ENCODE measurements at regions not wholly inside any gene's neighbourhood (a gene's known extent, or its start where the extent isn't known, plus 50 kb on each side); places are given as distances from the start of the nearest gene placed in this dataset.

DNA sequence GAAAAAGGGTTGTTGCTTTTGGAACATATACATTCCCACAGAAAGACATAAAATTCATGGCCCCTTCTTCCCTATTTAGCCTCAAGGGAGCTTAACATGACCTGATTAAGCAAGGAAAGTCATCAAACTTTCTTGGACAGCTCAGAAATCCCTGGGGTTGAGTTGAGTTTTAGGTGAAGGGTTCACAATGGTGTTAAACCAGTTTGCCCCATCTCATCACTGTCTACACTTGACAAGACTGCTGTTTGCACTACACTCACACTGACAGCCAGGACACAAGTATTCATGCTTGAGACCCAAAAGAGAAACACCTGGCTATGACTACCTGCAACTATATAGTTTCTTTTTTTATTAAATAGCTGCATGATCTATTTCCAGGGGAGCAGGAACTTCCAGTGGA is 209.8 kb upstream of the TMEM45B start:
- H3K4me3 ChIP-seq: no peak overlapping the region
- H3K27ac ChIP-seq: no peak overlapping the region
- TF ChIP-seq POLR2A (IDR thresholded peaks at IDR 0.05): no peak
- TF ChIP-seq POLR2AphosphoS5 (IDR thresholded peaks at IDR 0.05): no peak
- TF ChIP-seq, protein P1, sequence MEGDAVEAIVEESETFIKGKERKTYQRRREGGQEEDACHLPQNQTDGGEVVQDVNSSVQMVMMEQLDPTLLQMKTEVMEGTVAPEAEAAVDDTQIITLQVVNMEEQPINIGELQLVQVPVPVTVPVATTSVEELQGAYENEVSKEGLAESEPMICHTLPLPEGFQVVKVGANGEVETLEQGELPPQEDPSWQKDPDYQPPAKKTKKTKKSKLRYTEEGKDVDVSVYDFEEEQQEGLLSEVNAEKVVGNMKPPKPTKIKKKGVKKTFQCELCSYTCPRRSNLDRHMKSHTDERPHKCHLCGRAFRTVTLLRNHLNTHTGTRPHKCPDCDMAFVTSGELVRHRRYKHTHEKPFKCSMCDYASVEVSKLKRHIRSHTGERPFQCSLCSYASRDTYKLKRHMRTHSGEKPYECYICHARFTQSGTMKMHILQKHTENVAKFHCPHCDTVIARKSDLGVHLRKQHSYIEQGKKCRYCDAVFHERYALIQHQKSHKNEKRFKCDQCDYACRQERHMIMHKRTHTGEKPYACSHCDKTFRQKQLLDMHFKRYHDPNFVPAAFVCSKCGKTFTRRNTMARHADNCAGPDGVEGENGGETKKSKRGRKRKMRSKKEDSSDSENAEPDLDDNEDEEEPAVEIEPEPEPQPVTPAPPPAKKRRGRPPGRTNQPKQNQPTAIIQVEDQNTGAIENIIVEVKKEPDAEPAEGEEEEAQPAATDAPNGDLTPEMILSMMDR (IDR thresholded peaks at IDR 0.05 in 8 of 11, conservative IDR thresholded peaks at IDR 0.05 in 3 of 11): no peak
- H3K9me3 ChIP-seq: no peaks in the 10 kb centered on the region
- no peaks in the 10 kb centered on the region for H3K27me3 ChIP-seq (replicated peaks in 1 of 7)
- no peaks in the 10 kb centered on the region for H3K4me1 ChIP-seq
- intact Hi-C loops (cut with DNase I; ENCODE audit: low total_unique reads): no loop called here
- no peaks in the 10 kb centered on the region for H3K36me3 ChIP-seq
- DNase-seq: no peak

DNA sequence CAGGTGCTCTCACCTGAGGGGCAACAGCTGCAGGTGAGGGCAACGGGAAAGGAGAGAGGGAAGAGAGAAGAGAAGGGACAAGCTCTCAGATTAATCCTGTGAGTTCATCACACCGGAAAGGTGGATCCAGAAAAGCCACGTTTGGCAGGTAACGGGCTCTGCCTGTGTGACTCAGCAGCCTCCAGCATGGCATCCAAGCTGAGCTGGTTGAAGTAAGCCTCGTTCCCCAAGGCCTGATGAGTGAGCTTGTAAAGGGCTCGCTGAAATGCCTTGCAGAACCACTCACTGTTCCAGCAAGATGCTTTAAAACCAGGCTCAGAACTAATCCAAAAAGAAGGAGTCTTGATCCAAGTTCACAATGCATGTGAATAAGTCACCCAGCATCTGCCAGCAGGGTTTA is 206.9 kb upstream of the TMEM45B start:
- H3K27me3 ChIP-seq (replicated peaks in 1 of 7): peaks cover 0 to under 1% (median 0%) of the 10 kb centered on the region in 7 donors
- no peaks in the 10 kb centered on the region for H3K9me3 ChIP-seq
- WGBS, 5 donors: 56 to 74% (median 68%) methylated on average over 6 of the region's 6 CpGs
- H3K4me1 ChIP-seq: no peaks in the 10 kb centered on the region
- no peak overlapping the region for H3K4me3 ChIP-seq
- intact Hi-C loops (cut with DNase I; ENCODE audit: low total_unique reads): no loop called here
- no peak for DNase-seq
- TF ChIP-seq POLR2AphosphoS5 (IDR thresholded peaks at IDR 0.05) (no peak), POLR2A (IDR thresholded peaks at IDR 0.05) (no peak)
- TF ChIP-seq, protein P1 (IDR thresholded peaks at IDR 0.05 in 8 of 11, conservative IDR thresholded peaks at IDR 0.05 in 3 of 11): no peak
- H3K36me3 ChIP-seq: no peaks in the 10 kb centered on the region
- H3K27ac ChIP-seq: no peak overlapping the region

DNA sequence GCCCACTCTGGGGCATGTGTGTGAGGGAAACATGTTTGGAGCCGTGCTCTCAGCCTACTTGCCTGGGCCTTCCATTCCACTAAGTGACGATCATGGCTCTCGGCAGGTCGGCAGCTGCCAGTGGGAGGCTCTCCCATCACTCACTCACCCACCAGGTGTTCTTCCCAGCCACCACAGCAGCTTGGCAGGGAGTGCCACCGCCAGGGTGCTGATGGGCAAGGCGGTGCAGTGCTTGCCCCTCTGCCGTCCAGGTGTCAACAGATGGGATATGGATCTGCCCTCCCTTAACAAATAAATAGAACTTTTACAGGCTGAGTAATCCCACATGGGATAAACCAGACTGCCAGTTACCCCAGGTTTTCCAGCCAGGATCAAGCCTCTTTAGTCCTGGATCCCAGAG is 205.5 kb upstream of the TMEM45B start:
- Histone ChIP-seq H3K4me1 (no peaks in the 10 kb centered on the region), H3K4me3 (no peak overlapping the region), H3K36me3 (no peaks in the 10 kb centered on the region), H3K27ac (no peak overlapping the region), H3K9me3 (no peaks in the 10 kb centered on the region), H3K27me3 (replicated peaks in 1 of 7) (peaks cover 0 to 13% (median 0%) of the 10 kb centered on the region in 7 donors)
- 83 to 91% (median 84%) methylated on average over 7 of the region's 7 CpGs for WGBS, 5 donors
- no peak for DNase-seq
- intact Hi-C loops (cut with DNase I; ENCODE audit: low total_unique reads): no loop called here
- no peak for TF ChIP-seq POLR2A (IDR thresholded peaks at IDR 0.05)
- no peak for TF ChIP-seq POLR2AphosphoS5 (IDR thresholded peaks at IDR 0.05)
- TF ChIP-seq, protein P1 (IDR thresholded peaks at IDR 0.05 in 8 of 11, conservative IDR thresholded peaks at IDR 0.05 in 3 of 11): no peak

DNA sequence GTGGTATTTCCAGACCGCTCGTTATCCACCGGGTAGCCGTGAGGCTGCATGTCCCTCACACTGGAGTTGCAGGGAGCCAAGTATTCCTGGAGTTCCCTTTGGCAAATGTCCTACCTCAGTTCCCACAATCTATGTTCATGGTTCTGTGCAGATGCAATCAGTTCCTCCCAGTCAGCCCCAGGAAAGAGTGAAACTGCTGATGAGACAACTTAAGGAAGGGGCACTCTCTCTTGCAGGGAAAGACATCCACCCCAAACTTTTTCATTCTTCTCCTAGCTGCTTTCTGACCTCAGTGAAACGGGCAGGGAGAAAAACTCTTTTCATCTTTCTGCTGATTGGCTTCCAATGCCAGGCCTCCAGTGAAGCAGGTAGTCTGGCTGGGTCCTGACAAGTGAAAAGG is 205.1 kb upstream of the TMEM45B start:
- WGBS, 5 donors: 77 to 90% (median 81%) methylated on average over 5 of the region's 5 CpGs
- H3K36me3 ChIP-seq: no peaks in the 10 kb centered on the region

More for the DNA sequence above, 205.1 kb upstream of the TMEM45B start:
- no peak overlapping the region for H3K27ac ChIP-seq
- no peaks in the 10 kb centered on the region for H3K4me1 ChIP-seq
- peaks cover 0 to 15% (median 0%) of the 10 kb centered on the region in 7 donors for H3K27me3 ChIP-seq (replicated peaks in 1 of 7)
- H3K9me3 ChIP-seq: no peaks in the 10 kb centered on the region
- intact Hi-C loops (cut with DNase I; ENCODE audit: low total_unique reads): no loop called here
- no peak for TF ChIP-seq POLR2AphosphoS5 (IDR thresholded peaks at IDR 0.05)
- TF ChIP-seq, protein P1 (IDR thresholded peaks at IDR 0.05 in 8 of 11, conservative IDR thresholded peaks at IDR 0.05 in 3 of 11): no peak
- no peak for TF ChIP-seq POLR2A (IDR thresholded peaks at IDR 0.05)
- no peak overlapping the region for H3K4me3 ChIP-seq
- DNase-seq: no peak

Measured in spleen (tissue), 11 donors.